ENCODE measurements at regions not wholly inside any gene's neighbourhood (a gene's known extent, or its start where the extent isn't known, plus 50 kb on each side); places are given as distances from the start of the nearest gene placed in this dataset.

DNA sequence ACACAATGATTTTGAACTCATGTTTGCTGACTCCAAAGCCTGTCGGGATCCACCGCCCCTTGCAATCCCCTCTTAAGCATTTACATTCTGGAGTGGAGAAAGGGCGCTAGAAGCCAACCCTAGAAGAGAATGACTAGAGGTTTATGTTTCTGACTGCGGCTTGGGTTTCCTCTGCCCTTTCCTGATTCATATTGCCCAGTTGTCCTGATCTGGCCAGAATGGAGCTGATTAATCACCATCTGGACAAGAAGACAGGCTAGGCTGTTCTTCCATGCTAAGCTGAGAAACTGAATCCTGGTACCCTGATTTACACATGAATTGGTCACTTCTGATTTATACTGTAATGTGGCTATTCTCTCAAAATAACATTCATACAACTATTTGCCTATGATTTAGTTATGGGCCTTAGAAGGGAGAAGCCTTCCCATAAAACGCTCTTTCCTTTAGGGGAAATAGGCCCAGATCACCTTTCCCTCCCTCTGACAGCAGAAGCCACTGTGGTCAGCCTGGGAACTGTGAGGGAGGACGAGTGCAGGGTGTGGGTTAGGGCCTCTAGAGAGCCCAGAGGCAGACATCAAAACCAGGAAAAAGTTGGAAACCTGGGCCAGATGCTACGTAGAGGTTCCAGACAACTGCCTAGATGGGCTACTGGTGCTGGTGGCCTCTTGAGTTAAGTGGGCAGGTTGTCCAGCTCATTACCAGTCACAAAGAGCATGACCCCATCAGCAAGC, 199.2 kb upstream of the PRDM1 start:
- no peaks in the 10 kb centered on the region for H3K36me3 Mint-ChIP-seq (ENCODE audit: low read depth)
- peaks cover 9% of the 10 kb centered on the region for H3K9me3 Mint-ChIP-seq (ENCODE audit: low read depth)
- TF ChIP-seq, protein P1, sequence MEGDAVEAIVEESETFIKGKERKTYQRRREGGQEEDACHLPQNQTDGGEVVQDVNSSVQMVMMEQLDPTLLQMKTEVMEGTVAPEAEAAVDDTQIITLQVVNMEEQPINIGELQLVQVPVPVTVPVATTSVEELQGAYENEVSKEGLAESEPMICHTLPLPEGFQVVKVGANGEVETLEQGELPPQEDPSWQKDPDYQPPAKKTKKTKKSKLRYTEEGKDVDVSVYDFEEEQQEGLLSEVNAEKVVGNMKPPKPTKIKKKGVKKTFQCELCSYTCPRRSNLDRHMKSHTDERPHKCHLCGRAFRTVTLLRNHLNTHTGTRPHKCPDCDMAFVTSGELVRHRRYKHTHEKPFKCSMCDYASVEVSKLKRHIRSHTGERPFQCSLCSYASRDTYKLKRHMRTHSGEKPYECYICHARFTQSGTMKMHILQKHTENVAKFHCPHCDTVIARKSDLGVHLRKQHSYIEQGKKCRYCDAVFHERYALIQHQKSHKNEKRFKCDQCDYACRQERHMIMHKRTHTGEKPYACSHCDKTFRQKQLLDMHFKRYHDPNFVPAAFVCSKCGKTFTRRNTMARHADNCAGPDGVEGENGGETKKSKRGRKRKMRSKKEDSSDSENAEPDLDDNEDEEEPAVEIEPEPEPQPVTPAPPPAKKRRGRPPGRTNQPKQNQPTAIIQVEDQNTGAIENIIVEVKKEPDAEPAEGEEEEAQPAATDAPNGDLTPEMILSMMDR (IDR thresholded peaks at IDR 0.05) = no peak

DNA sequence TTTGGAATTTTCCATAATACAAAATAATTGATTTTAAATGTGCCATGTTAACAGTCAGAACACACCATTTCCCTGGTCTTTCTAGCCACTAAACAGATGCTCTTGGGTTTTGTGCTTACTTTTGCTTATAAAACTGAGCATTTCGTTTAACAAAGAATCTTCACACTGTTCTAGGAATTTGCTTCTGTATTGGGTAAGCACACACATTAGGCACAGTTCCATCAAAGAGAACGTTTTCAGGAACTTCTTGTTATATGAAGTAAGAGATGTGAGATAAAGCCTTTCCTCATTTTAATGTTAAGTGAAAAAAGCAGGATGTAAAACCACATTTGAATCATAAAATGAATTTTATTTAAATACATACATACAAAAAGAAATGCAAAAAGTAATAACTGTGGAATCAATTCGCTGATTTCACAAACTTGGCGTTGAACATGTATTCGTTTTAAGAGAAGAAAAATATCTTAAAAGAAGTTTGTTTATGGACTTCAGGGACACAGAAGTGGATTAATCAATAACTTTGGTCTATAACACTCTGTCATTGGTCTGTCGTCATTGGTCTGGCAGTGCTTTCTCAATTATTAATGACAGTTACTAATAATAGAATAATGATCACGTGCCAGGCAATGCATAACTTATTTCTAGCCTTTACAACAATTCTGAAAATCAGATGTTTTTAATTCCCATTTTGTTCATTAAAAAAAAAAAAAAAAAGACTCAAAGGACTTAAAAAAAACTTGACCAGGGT, 199.9 kb upstream of the PRDM1 start:
- TF ChIP-seq, protein P1 (IDR thresholded peaks at IDR 0.05) = no peak
- Mint-ChIP-seq H3K36me3 (ENCODE audit: low read depth) (no peaks in the 10 kb centered on the region), H3K27me3 (ENCODE audit: low read depth) (peaks cover 3% of the 10 kb centered on the region), H3K9me3 (ENCODE audit: low read depth) (peaks cover 9% of the 10 kb centered on the region), H3K27ac (ENCODE audit: unreplicated experiment) (no peak overlapping the region), H3K4me1 (ENCODE audit: low read depth) (no peaks in the 10 kb centered on the region), H3K4me3 (ENCODE audit: unreplicated experiment) (no peak overlapping the region)
- no peak for DNase-seq (ENCODE audit: low spot score)

More for the DNA sequence above, 199.2 kb upstream of the PRDM1 start:
- H3K4me1 Mint-ChIP-seq (ENCODE audit: low read depth) = no peaks in the 10 kb centered on the region
- no peak for DNase-seq (ENCODE audit: low spot score)
- H3K4me3 Mint-ChIP-seq (ENCODE audit: unreplicated experiment) = no peak overlapping the region
- H3K27ac Mint-ChIP-seq (ENCODE audit: unreplicated experiment) = no peak overlapping the region
- no peaks in the 10 kb centered on the region for H3K27me3 Mint-ChIP-seq (ENCODE audit: low read depth)

DNA sequence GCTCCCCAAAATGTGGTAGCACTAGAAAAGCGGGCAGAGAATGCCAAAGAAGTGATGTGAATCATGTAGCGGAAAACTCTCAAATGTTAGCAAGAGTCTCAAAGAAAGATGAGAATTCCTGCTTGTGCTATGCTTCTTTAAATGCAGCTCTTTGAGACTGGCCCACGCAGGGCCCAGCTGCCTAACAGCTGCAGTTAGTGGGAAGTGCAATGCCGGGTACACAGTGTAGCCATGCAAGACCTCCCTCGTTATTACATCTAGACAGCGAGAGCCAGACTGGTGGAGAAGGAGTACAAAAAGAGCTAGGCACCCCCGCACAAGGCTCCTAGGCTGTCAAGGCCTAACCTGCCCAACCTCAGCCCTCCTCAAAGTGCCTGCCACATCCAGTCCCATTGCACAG, 201.7 kb upstream of the PRDM1 start:
- H3K9me3 Mint-ChIP-seq (ENCODE audit: low read depth) = no peaks in the 10 kb centered on the region
- no peaks in the 10 kb centered on the region for H3K36me3 Mint-ChIP-seq (ENCODE audit: low read depth)
- no peak overlapping the region for H3K4me3 Mint-ChIP-seq (ENCODE audit: unreplicated experiment)
- no peak for DNase-seq (ENCODE audit: low spot score)
- TF ChIP-seq, protein P1 (IDR thresholded peaks at IDR 0.05) = no peak
- H3K27ac Mint-ChIP-seq (ENCODE audit: unreplicated experiment) = no peak overlapping the region
- no peaks in the 10 kb centered on the region for H3K4me1 Mint-ChIP-seq (ENCODE audit: low read depth)
- H3K27me3 Mint-ChIP-seq (ENCODE audit: low read depth) = peaks cover 4% of the 10 kb centered on the region

DNA sequence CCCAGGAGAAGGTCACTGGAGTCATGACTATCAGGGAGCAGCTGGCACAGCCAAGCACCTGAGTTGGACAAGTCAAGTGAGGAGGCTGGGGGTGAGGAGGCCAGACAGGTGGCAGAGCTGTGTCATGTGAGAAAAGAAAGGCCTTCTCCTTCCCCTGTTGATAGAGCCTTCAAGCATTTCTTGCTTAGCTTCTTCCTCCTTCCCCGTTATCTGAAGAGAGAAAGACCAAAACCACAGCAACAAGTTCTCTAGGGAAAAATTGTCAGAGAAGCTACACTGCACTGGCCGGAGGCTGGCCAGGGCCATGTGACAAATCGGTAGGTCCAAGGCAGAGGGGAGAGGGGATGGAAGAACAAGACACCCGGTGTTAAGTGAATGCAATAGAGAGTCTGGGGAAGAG, 202.1 kb upstream of the PRDM1 start:
- no peak for DNase-seq (ENCODE audit: low spot score)
- H3K9me3 Mint-ChIP-seq (ENCODE audit: low read depth) = no peaks in the 10 kb centered on the region
- H3K4me3 Mint-ChIP-seq (ENCODE audit: unreplicated experiment) = no peak overlapping the region
- TF ChIP-seq, protein P1 (IDR thresholded peaks at IDR 0.05) = no peak
- no peak overlapping the region for H3K27ac Mint-ChIP-seq (ENCODE audit: unreplicated experiment)
- H3K27me3 Mint-ChIP-seq (ENCODE audit: low read depth) = peaks cover 4% of the 10 kb centered on the region
- no peaks in the 10 kb centered on the region for H3K4me1 Mint-ChIP-seq (ENCODE audit: low read depth)
- no peaks in the 10 kb centered on the region for H3K36me3 Mint-ChIP-seq (ENCODE audit: low read depth)

DNA sequence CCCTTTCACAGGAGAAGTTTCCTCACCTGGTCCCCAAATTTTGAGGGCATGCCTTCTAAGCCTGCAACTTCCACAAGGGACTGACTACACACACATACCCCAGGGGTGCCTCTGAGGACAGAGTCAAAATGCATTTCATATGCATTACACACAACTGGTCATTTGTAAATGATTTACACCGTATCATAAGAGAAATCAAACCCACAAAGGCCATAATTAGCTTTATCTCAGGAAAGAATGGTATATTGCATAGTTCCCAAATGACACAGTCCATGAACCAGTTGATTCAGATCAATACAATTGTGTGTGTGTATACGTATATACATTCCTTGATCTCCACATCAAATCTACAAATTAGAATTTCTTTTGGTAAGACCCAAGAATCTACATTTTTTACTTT, 203.3 kb upstream of the PRDM1 start:
- Mint-ChIP-seq H3K4me3 (ENCODE audit: unreplicated experiment) (no peak overlapping the region), H3K36me3 (ENCODE audit: low read depth) (no peaks in the 10 kb centered on the region), H3K9me3 (ENCODE audit: low read depth) (no peaks in the 10 kb centered on the region), H3K27me3 (ENCODE audit: low read depth) (peaks cover 9% of the 10 kb centered on the region), H3K4me1 (ENCODE audit: low read depth) (no peaks in the 10 kb centered on the region), H3K27ac (ENCODE audit: unreplicated experiment) (no peak overlapping the region)
- TF ChIP-seq, protein P1 (IDR thresholded peaks at IDR 0.05) = no peak
- no peak for DNase-seq (ENCODE audit: low spot score)
